Right lobe of liver (tissue), 6 donors: ENCODE measurements at regions not wholly inside any gene's neighbourhood (a gene's known extent, or its start where the extent isn't known, plus 50 kb on each side); places are given as distances from the start of the nearest gene placed in this dataset.

Source experiments
- ATAC-seq, 4 donors: fragments of 200-7000 bp; cut with Tn5 transposase; one replicate each; pipeline ENCODE4 v1.9.1; 2020; ENCODE audit warnings: mild to moderate bottlenecking in 4 of 4, moderate library complexity in 4 of 4
- DNase-seq, 3 donors: peaks; one replicate each; pipeline ENCODE4 v3.0.0-alpha.2; 2020
- H3K27ac ChIP-seq, 3 donors: fragments of 200-600 bp; one replicate each; pipeline ENCODE4 v1.8.0; 2022
- H3K27me3 ChIP-seq, 2 donors: fragments of 200-600 bp; one replicate each; pipeline ENCODE4 v1.8.0; 2022
- H3K36me3 ChIP-seq, 4 donors: fragments of 200-600 bp; sonication (generic) in 1 of 4; one replicate each; pipeline versions ENCODE4 v1.5.1 to v1.8.0; 2017 to 2022; ENCODE audit warnings: control low read depth in 1 of 4
- H3K4me1 ChIP-seq, 4 donors: fragments of 200-600 bp; sonication (generic) in 1 of 4; one replicate each; pipeline versions ENCODE4 v1.5.1 to v1.8.0; 2017 to 2022; ENCODE audit warnings: control low read depth in 1 of 4
- H3K4me3 ChIP-seq, 3 donors: fragments of 200-600 bp; one replicate each; pipeline ENCODE4 v1.8.0; 2022
- H3K9me3 ChIP-seq, 4 donors: fragments of 200-600 bp; sonication (generic) in 1 of 4; one replicate each; pipeline versions ENCODE4 v1.5.1 to v1.8.0; 2017 to 2022; ENCODE audit warnings: control low read depth in 1 of 4
- POLR2A ChIP-seq: fragments of 450-650 bp; IDR thresholded peaks from one replicate; pipeline ENCODE4 v1.6.1; 2017; ENCODE audit warnings: antibody characterized with exemption, mild to moderate bottlenecking
- WGBS: methylation state at CpG from one replicate; pipeline ENCODE4 v1.1.6; 2018; ENCODE audit warnings: low coverage, low lambda C conversion rate; ENCODE audit not compliant: insufficient coverage; ENCODE audit errors: missing lambda C conversion rate; 5-methylcytosine and 5-hydroxymethylcytosine counted together
- intact Hi-C, 2 donors: fragments of 100-400 bp; cut with DNase I; formaldehyde crosslinking; loops; one replicate each; pipeline versions ENCODE4 v1.11.2 to v1.14.1; 2022
- TF ChIP-seq, protein P1 (sequence below), 4 donors: fragments of 200-600 bp in 3 of 4; fragments of 450-650 bp in 1 of 4; IDR thresholded peaks; one replicate each; pipeline versions ENCODE4 v1.5.1 to v1.8.0; 2016 to 2022; ENCODE audit warnings: antibody characterized with exemption in 4 of 4, mild to moderate bottlenecking in 2 of 4
- donor health status: DM: no; HTN: yes; CAD: no.
- donor health status: DM: no; HTN: no; CAD: no.
- donor health status: DM: no; HTN: no; CAD: no.
- donor health status: DM: no; HTN: yes; CAD: no.
- donor health status: DM: no; HTN: yes; CAD: no.

DNA sequence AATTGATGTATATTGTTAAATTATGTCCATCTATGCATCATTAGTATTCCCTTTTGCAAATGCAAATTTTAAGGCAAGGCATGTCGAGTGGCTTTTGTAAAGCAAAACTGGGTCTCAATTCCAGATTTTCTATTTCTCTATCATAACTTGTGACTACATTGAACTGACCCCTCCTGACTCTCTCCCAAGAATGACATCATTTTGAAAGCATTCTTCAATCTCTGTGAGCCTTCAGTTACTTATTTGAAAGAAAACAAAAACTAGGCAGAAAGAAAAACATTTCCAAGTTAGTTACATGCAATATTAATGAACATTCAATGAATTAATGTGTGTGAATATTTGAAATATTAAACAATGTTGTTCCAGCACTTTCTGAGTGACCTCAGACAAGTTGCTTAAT is 314.3 kb upstream of the CLNK start:
- Histone ChIP-seq H3K4me1 (no peaks in the 10 kb centered on the region), H3K36me3 (no peaks in the 10 kb centered on the region), H3K9me3 (no peaks in the 10 kb centered on the region), H3K27me3 (no peaks in the 10 kb centered on the region), H3K27ac (no peak overlapping the region), H3K4me3 (no peak overlapping the region)
- DNase-seq (no peak), ATAC-seq (no peak)
- 62% methylated on average over 1 of the region's 1 CpG for WGBS
- intact Hi-C loops: no loop called here
- no peak for TF ChIP-seq POLR2A
- TF ChIP-seq, protein P1, sequence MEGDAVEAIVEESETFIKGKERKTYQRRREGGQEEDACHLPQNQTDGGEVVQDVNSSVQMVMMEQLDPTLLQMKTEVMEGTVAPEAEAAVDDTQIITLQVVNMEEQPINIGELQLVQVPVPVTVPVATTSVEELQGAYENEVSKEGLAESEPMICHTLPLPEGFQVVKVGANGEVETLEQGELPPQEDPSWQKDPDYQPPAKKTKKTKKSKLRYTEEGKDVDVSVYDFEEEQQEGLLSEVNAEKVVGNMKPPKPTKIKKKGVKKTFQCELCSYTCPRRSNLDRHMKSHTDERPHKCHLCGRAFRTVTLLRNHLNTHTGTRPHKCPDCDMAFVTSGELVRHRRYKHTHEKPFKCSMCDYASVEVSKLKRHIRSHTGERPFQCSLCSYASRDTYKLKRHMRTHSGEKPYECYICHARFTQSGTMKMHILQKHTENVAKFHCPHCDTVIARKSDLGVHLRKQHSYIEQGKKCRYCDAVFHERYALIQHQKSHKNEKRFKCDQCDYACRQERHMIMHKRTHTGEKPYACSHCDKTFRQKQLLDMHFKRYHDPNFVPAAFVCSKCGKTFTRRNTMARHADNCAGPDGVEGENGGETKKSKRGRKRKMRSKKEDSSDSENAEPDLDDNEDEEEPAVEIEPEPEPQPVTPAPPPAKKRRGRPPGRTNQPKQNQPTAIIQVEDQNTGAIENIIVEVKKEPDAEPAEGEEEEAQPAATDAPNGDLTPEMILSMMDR (IDR thresholded peaks at IDR 0.05): no peak

DNA sequence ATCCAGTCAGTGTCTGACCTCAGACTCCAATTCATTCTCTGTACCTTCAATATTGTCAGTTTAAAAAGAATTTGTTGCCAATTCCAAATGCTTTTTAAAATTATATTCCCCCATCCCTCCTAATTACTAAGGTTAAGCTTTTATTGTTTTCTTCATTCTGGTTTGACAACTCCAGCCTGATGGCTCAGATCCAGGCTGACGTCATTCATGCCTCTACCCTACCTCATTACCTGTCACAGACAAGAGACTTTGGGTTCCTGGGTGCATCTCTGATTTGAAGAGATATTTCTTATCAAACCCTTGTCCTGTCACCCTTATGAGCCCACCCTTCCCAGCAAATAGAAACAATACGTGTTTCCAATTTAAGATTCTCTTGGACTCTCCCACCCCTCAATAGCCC is 300.2 kb upstream of the CLNK start:
- no peaks in the 10 kb centered on the region for H3K4me1 ChIP-seq
- H3K9me3 ChIP-seq: no peaks in the 10 kb centered on the region
- no peak overlapping the region for H3K4me3 ChIP-seq
- DNase-seq (no peak), ATAC-seq (no peak)
- H3K27me3 ChIP-seq: no peaks in the 10 kb centered on the region
- 41% methylated on average over 2 of the region's 2 CpGs for WGBS
- intact Hi-C loops: no loop called here
- H3K36me3 ChIP-seq: no peaks in the 10 kb centered on the region
- TF ChIP-seq, protein P1 (IDR thresholded peaks at IDR 0.05): no peak
- no peak for TF ChIP-seq POLR2A
- no peak overlapping the region for H3K27ac ChIP-seq

DNA sequence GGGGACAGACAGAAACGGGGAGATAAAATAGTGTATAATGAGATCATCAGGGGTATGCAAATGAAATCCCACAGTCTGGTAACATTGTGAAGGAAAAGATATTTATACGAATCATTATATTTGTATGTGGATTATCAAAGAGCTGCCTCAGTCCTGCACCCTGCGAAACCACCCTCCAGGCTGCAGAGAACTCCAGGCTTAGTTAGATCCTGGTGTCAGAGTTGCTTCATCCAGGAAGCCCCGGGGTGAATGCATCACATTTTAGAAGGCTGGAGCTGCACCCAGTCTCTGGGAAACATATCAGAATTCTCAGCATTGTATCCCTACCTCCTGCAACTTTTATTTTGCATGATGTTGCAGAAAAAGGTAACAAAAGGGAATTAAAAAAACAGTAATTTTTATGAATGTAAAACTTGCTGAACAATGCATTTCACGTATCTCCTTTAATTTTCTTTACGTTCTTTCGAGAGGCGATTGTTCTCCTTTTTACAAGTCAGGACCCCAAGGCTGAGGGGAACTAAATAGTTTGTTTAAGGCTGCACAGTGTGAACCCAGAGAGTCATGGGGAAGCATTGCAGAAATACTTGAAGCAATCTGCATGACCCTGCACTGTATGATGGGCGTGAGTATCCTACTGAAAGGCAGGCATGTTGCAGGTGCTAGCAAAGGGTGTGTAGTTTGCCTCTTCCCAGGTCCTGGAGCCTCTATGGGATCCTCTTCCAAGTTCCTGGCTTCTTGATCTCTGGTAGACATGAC is 299.5 kb upstream of the CLNK start:
- Histone ChIP-seq H3K9me3 (no peaks in the 10 kb centered on the region), H3K36me3 (no peaks in the 10 kb centered on the region), H3K27me3 (no peaks in the 10 kb centered on the region), H3K27ac (no peak overlapping the region), H3K4me1 (no peaks in the 10 kb centered on the region), H3K4me3 (no peak overlapping the region)
- DNase-seq: no peak
- 34% methylated on average over 8 of the region's 9 CpGs for WGBS
- intact Hi-C loops: no loop called here
- peak in 1 of 4 donors; percentile 39 for ATAC-seq
- TF ChIP-seq, protein P1 (IDR thresholded peaks at IDR 0.05): no peak
- no peak for TF ChIP-seq POLR2A

DNA sequence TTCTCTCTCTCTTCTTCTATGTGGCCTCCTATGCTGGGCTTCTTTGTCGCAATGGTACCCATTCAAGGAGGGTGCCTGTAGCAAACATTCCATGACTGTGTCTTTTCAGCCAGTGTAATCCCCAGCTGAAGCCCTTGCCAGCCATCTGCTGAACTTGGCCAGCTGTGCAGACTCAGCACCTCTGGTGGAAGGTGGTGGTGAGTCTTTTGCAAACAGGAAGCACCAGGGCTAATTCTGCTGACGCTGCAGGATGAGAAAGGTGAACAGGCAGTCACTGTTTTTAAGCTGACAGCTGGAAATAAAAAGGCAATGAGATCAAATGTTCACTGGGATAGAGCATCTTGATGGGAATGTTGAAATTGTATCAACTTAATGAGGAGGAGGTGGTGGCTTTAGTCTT is 298.7 kb upstream of the CLNK start:
- intact Hi-C loops: no loop called here
- no peaks in the 10 kb centered on the region for H3K36me3 ChIP-seq
- no peak overlapping the region for H3K4me3 ChIP-seq
- H3K4me1 ChIP-seq: no peaks in the 10 kb centered on the region
- no peak overlapping the region for H3K27ac ChIP-seq
- WGBS: 36% methylated on average over 2 of the region's 2 CpGs
- no peaks in the 10 kb centered on the region for H3K9me3 ChIP-seq
- no peak for DNase-seq
- H3K27me3 ChIP-seq: no peaks in the 10 kb centered on the region
- TF ChIP-seq, protein P1 (IDR thresholded peaks at IDR 0.05): no peak
- TF ChIP-seq POLR2A: no peak
- no peak for ATAC-seq
